ENCODE measurements at regions not wholly inside any gene's neighbourhood (a gene's known extent, or its start where the extent isn't known, plus 50 kb on each side); places are given as distances from the start of the nearest gene placed in this dataset.

DNA sequence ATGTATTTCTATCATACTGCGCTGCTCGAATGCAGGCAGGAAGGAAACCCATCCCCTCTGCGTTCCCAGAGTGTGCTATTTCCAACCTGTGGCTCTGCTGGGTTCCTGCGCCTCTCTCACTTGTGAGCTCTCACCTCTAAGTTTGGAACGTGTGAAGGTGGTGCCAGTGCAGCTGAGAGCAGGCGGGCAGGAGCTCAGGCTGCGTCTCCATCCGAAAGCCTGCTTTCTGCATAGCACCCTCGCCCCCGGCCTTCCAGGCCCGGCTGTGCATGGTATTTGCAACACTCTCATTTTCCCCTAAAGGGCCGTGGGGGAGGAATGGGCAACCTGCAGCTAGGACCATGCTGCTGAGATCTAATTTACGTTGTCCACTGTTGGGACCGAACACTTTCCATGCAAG lies 288.0 kb upstream of the TSHZ2 start:
- no peak for TF ChIP-seq EZH2phosphoT487 (IDR thresholded peaks at IDR 0.05; ENCODE audit: borderline replicate concordance, low read length)
- TF ChIP-seq EZH2 (IDR thresholded peaks at IDR 0.05; ENCODE audit: low read length, unreplicated experiment) = no peak
- TF ChIP-seq, protein P1, sequence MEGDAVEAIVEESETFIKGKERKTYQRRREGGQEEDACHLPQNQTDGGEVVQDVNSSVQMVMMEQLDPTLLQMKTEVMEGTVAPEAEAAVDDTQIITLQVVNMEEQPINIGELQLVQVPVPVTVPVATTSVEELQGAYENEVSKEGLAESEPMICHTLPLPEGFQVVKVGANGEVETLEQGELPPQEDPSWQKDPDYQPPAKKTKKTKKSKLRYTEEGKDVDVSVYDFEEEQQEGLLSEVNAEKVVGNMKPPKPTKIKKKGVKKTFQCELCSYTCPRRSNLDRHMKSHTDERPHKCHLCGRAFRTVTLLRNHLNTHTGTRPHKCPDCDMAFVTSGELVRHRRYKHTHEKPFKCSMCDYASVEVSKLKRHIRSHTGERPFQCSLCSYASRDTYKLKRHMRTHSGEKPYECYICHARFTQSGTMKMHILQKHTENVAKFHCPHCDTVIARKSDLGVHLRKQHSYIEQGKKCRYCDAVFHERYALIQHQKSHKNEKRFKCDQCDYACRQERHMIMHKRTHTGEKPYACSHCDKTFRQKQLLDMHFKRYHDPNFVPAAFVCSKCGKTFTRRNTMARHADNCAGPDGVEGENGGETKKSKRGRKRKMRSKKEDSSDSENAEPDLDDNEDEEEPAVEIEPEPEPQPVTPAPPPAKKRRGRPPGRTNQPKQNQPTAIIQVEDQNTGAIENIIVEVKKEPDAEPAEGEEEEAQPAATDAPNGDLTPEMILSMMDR (conservative IDR thresholded peaks at IDR 0.05; ENCODE audit: low read depth, low read length) = no peak
- ChIA-PET POLR2A (ENCODE audit: unreplicated experiment) (no interaction called here), CTCF (no interaction called here)
- no peaks in the 10 kb centered on the region for H3K79me2 ChIP-seq (ENCODE audit: low read length)
- no peaks in the 10 kb centered on the region for H3K36me3 ChIP-seq (ENCODE audit: low read depth, low read length)
- H3K4me3 ChIP-seq (ENCODE audit: low read length) = no peak overlapping the region
- no peaks in the 10 kb centered on the region for H3K4me1 ChIP-seq (ENCODE audit: insufficient read depth, low read length)
- DNase-seq (no peak), ATAC-seq (no peak)
- no peak overlapping the region for H2AFZ ChIP-seq (ENCODE audit: low read length)
- intact Hi-C loops (cut with micrococcal nuclease) = no loop called here
- peaks cover 15% of the 10 kb centered on the region; the same call in 1 of the 2 replicates for H3K9me3 ChIP-seq (ENCODE audit: low read length)
- H3K4me2 ChIP-seq (ENCODE audit: low read length) = no peak overlapping the region
- H3K9ac ChIP-seq (ENCODE audit: low read length) = no peak overlapping the region
- peaks cover 3% of the 10 kb centered on the region; the same call in 1 of the 2 replicates for H3K27me3 ChIP-seq (ENCODE audit: low read length)
- no peaks in the 10 kb centered on the region for H4K20me1 ChIP-seq (ENCODE audit: low read length)
- H3K9me2 ChIP-seq (replicated peaks; ENCODE audit: low read length) = no peaks in the 10 kb centered on the region
- BruUV-seq (replicated peaks) = no TSS peak
- no peaks in the 10 kb centered on the region for H3F3A ChIP-seq (ENCODE audit: low read length, unreplicated experiment)
- no peak overlapping the region for H3K27ac ChIP-seq (ENCODE audit: low read length)

DNA sequence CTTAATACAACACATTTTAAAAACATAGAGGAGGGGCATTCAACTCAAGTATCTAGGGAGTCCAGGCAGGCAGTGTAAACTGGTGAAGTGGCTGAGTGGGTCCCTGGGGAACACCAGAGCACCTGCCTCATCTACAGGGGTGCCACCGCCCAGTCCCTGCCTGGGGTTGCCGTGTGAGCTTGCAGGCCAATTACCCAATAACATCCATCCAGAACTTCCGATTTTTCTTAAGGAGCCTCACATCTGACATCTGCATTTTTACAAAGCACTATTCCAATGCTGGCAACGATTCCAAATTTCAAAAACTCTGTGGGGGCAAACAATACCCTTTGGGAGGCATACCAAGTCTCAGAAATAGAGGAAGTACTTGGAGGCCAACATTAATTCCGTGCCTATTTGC lies 288.4 kb upstream of the TSHZ2 start:
- ChIA-PET CTCF (no interaction called here), POLR2A (ENCODE audit: unreplicated experiment) (no interaction called here)
- H4K20me1 ChIP-seq (ENCODE audit: low read length) = no peaks in the 10 kb centered on the region
- TF ChIP-seq EZH2 (IDR thresholded peaks at IDR 0.05; ENCODE audit: low read length, unreplicated experiment) (no peak), EZH2phosphoT487 (IDR thresholded peaks at IDR 0.05; ENCODE audit: borderline replicate concordance, low read length) (no peak)
- TF ChIP-seq, protein P1 (conservative IDR thresholded peaks at IDR 0.05; ENCODE audit: low read depth, low read length) = no peak
- intact Hi-C loops (cut with micrococcal nuclease) = no loop called here
- no peaks in the 10 kb centered on the region for H3K9me2 ChIP-seq (replicated peaks; ENCODE audit: low read length)
- no peaks in the 10 kb centered on the region for H3K79me2 ChIP-seq (ENCODE audit: low read length)
- DNase-seq (no peak), ATAC-seq (no peak)
- no peak overlapping the region for H3K9ac ChIP-seq (ENCODE audit: low read length)
- H3K4me2 ChIP-seq (ENCODE audit: low read length) = no peak overlapping the region
- H3K4me1 ChIP-seq (ENCODE audit: insufficient read depth, low read length) = no peaks in the 10 kb centered on the region
- H3K27ac ChIP-seq (ENCODE audit: low read length) = no peak overlapping the region
- no peaks in the 10 kb centered on the region for H3K36me3 ChIP-seq (ENCODE audit: low read depth, low read length)
- no peaks in the 10 kb centered on the region for H3F3A ChIP-seq (ENCODE audit: low read length, unreplicated experiment)
- no peaks in the 10 kb centered on the region for H3K27me3 ChIP-seq (ENCODE audit: low read length)
- H2AFZ ChIP-seq (ENCODE audit: low read length) = no peak overlapping the region
- no peak overlapping the region for H3K4me3 ChIP-seq (ENCODE audit: low read length)
- no TSS peak for BruUV-seq (replicated peaks)
- peaks cover 17% of the 10 kb centered on the region; the same call in 1 of the 2 replicates for H3K9me3 ChIP-seq (ENCODE audit: low read length)

DNA sequence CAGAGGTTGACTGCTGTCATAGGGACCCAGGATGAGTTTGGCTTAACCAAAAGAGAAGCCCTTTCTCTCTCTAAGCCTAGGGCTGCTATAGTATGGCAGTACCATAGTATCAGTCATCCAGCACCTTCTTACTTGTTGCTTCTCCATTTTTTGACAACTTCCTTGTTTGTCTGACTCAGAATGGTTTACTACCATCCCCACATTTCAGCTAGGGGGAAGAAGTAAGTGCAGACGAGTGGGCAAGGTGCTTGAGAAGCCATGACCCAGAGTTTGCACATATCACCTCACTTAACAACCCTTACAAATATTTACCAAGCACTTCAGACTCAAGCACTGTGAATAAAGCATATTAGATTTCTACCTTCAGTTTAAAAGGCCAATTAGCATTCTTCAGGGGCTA lies 289.9 kb upstream of the TSHZ2 start:
- CTCF ChIA-PET = no interaction called here

More for the DNA sequence above, 289.9 kb upstream of the TSHZ2 start:
- Histone ChIP-seq H4K20me1 (ENCODE audit: low read length) (no peaks in the 10 kb centered on the region), H3K79me2 (ENCODE audit: low read length) (no peaks in the 10 kb centered on the region), H3K27me3 (ENCODE audit: low read length) (no peaks in the 10 kb centered on the region), H3K36me3 (ENCODE audit: low read depth, low read length) (no peaks in the 10 kb centered on the region), H3F3A (ENCODE audit: low read length, unreplicated experiment) (no peaks in the 10 kb centered on the region), H3K4me3 (ENCODE audit: low read length) (no peak overlapping the region), H3K27ac (ENCODE audit: low read length) (no peak overlapping the region), H3K4me1 (ENCODE audit: insufficient read depth, low read length) (no peaks in the 10 kb centered on the region), H3K9me3 (ENCODE audit: low read length) (peaks cover 24% of the 10 kb centered on the region), H3K4me2 (ENCODE audit: low read length) (no peak overlapping the region), H3K9ac (ENCODE audit: low read length) (no peak overlapping the region), H3K9me2 (replicated peaks; ENCODE audit: low read length) (no peaks in the 10 kb centered on the region), H2AFZ (ENCODE audit: low read length) (no peak overlapping the region)
- DNase-seq = no peak
- no TSS peak for BruUV-seq (replicated peaks)
- POLR2A ChIA-PET (ENCODE audit: unreplicated experiment) = no interaction called here
- no peak for ATAC-seq
- intact Hi-C loops (cut with micrococcal nuclease) = no loop called here
- TF ChIP-seq EZH2 (IDR thresholded peaks at IDR 0.05; ENCODE audit: low read length, unreplicated experiment) (no peak), EZH2phosphoT487 (IDR thresholded peaks at IDR 0.05; ENCODE audit: borderline replicate concordance, low read length) (no peak)
- TF ChIP-seq, protein P1 (conservative IDR thresholded peaks at IDR 0.05; ENCODE audit: low read depth, low read length) = no peak
